NCI-H2171 treated with DMSO at 0.1 percent for 48 hours (cell line): ENCODE measurements at regions not wholly inside any gene's neighbourhood (a gene's known extent, or its start where the extent isn't known, plus 50 kb on each side); places are given as distances from the start of the nearest gene placed in this dataset.
A peak's percentile ranks its signal among the peaks of the same experiment; 100 is the strongest.

Source experiments
- DNase-seq: peaks from one replicate; lab custom pipeline; 2025; lab: John Stamatoyannopoulos, UW

DNA sequence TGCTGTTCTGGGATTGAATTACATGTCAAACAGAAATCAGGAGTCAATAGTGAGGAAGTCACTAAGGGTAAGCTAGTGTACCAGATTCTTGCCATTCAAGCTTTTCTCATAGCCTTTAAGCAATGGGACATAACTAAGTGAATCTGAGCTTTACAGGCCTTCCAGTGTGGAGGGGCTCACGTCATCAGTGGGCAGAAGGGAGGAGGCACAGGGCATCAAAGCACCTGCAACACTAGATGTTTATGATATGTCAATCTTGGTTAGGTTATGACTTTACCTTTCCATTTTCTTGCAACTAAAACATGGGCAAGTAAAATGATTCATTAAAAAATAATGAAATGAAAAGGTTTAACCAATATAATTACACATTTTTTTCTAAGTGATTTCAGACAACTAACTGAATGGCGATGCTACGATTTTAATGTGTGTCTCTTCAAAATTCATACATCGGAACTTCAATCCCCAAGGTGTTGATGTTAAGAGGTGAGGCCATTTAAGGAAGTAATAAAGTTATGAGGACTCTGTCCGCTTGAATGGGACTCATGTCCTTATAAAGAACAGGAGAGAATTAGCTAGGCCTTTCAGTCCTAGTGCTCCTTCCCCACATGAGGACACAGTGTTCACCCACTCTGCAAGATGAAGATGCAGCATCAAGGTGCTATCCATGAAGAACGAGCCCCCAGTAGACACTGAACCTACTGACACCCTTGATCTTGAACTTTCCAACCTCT, 1169.2 kb upstream of the NXPH2 start:
- no peak for DNase-seq

GRCh38 chr2:139946690-139947089, 1166.5 kb upstream of the NXPH2 start:
- DNase-seq, result no peak

DNA sequence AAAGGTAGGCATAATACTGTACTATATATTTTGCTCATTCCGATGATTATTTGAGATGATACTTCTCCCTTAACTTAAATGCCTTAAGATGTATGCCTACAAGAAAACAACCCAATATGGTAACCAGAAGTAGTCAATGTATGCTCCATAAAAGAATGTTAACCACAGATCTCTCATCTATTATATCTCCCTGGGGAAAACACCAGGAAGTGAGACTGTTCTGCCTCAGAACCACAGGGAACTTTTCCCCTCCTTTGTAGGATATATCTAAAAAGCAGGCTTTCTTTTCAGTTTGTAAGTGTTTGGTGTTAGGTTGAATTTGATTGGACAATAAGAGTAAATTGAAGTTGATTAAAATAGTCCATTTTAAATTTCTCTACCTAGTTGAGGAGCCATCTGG, 1160.5 kb upstream of the NXPH2 start:
- DNase-seq, result no peak

- no peak for DNase-seq
Measured at GRCh38 chr2:139925903-139926302, 1145.7 kb upstream of the NXPH2 start.

DNA sequence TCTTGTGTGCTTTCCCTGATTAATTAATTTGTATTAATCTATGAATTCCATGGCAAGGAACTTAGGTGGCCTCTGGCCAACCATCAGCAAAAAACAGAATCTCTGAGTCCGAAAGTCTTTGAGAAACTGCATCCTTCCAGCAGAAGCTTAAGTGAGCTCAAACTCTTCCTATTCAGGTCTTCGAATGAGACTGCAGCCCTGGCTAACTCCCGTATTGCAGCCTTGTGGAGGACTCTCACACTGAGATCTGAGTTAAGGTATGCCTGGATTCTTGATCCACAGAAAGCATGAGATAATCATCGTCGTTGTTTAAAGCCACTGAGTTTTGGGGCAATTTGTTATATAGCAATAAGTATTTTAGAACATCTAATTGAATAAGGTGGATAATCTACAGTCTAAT, 1143.9 kb upstream of the NXPH2 start:
- no peak for DNase-seq

- DNase-seq, result no peak
Measured at GRCh38 chr2:139918982-139919381, 1138.8 kb upstream of the NXPH2 start.

DNA sequence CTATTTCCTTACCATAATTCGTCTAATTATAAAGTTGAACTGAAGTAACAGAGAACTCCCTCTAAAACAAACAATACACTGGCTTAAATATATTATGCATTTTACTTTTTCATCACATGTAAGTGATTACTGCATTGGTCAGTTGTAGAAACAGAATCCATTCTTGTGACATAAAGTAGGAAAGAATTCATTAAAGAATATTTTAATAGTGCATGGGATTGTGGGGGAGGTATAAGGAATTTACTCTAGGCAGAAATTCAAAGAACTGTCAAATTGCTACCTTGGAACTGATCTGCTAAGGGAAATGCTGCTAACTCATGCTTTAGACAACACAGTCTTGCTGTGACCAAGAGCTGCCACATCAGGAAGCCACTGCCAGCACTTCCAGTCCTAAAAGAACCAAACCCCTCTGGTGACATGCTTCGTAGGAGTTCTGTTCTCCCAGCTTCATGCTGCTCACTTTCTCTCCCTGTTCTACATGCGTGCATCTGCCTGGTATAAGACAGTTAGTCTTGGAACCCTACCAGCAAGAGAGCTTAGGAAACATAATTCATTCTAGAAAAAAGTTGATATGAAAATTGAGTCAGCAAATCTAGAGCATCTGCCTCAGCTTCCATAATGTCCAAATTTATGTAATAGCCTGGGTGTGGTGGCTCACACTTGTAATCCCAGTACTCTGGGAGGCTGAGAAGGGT, 1137.6 kb upstream of the NXPH2 start:
- no peak for DNase-seq

DNA sequence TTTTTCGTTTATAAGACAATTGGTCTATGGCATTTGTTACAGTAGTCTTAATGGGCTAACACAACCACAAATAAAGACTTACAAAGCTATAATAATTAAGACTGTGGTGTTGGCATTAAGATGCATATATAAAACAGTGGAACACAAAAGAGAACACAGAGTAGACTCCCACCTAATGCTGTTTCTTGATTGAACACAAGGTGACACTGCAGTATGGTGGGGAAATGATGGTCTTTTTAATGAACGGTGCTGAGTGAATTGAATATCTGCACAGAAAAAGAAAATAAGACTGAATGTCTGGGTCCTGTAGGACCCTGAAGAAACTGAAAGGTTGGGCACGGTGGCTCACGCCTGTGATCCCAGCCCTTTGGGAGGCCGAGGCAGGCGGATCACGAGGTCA, 1136.6 kb upstream of the NXPH2 start:
- no peak for DNase-seq

- DNase-seq, result no peak
Measured at GRCh38 chr2:139911160-139911559, 1131.0 kb upstream of the NXPH2 start.

DNA sequence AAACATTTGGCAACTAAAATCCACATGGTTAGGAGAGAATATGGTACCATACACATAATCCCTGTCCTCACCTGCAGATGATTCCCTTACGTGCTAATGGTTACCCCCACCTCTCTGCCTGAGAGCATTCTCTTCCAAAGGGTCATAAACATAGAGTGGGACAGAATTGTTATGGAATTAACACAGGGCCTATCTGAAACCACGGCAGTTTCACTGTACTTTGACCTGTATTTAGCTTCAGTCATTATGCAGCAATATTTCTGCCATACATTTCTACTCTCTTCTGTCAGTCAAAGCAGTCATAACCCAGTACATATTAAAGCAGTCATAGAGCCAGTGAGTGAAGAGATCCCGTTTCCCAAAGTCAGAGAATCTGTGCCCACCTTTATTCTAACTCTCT, 1128.9 kb upstream of the NXPH2 start:
- no peak for DNase-seq

DNA sequence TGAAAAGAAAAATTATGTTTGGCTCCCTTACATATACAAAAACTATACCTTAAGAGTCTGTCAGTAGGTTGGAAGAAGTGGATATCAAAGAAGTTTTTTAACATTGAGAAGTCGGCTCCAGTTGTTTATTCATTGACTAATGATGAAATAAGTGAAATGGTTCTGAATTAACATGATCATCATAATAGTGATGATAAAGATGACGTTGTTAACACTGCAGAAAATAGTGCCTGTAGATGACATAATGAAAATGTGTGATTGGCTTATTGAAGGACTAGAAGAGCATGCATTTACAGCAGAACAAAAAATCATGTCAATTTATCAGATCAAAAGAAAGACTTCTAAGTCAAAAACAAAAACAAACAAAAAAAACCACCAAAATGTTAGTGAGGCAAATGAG, 1125.4 kb upstream of the NXPH2 start:
- no peak for DNase-seq

- no peak for DNase-seq
Measured at GRCh38 chr2:139891636-139892035, 1111.4 kb upstream of the NXPH2 start.

GRCh38 chr2:139885921-139886498, 1105.8 kb upstream of the NXPH2 start:
- DNase-seq, result no peak

DNA sequence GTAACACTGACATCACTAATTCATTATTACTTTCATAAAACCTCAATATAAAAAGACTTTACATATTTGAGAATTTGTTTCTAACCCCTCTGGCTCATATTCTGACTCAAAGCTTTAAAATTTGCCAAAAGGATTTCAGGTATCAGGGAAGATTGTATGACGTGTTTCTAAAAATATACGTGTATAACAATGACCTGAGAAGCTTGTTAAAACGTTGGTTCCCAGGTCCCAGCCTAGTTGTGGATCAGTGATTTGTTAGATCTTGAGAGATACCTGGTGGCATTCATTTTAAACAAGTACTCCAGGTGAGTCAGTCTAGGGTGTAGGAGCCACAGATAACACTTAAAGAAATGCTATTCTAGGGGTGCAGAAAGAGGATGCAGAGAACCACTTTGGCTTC, 1096.8 kb upstream of the NXPH2 start:
- no peak for DNase-seq

DNA sequence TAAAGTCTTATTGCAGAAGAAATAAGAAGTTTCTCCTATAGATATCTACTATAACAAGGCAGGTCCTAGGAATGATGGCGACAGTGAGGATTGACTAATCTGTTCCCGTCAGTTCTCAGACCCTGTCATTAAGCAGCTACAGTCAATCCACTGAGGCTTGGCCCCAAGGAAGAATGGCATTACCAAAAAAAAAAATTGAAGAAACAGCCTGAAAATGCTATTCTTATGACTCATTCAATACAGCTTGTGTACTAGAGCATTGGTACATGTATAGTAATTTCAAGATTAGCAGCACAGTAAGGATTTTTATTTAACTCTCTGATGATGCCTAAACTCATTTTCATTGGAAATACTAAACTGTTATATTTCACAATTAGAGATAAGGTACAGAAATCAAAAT, 1096.1 kb upstream of the NXPH2 start:
- no peak for DNase-seq

DNA sequence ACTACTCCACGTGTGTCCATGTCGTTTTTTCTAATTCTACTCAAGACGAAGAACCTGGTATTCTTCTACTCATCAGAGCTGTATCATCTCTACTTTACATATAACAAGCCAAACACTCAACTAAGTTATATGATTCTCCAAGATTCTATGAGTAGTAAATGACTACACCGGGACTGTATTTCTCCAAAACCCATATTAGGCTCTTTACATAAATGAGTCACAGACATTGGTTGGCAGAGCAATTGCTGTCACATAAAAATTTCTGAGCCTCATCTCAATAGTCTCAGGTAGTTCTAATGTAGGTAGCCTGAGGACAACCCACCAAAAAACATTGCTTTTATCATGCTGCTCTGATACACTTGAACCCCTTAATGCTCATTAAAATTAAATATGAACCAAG, 1092.3 kb upstream of the NXPH2 start:
- DNase-seq, result no peak

DNA sequence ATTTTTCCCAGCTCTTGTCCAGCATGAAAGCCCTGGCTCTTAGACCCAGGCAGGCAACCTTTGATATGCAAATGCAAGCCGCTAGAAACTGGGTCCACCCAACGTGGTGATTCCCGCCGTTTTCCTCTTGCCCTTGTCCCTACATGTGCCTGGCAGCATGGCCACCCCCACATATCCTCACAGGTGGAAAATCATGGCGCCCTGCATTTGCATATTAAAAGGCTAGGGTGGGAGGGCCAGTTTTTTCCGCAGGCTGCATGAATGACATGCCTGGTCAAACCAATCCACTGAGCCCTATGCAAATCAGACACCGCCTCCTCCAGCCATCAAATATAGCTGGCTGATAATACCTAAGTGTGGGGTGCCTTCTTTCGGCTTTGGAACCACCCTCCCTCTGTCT, 1091.8 kb upstream of the NXPH2 start:
- DNase-seq, result no peak

GRCh38 chr2:139867601-139868226, 1087.5 kb upstream of the NXPH2 start:
- DNase-seq, result no peak

- peak; percentile 25 for DNase-seq
Measured at GRCh38 chr2:139864821-139865302, 1084.7 kb upstream of the NXPH2 start.

DNA sequence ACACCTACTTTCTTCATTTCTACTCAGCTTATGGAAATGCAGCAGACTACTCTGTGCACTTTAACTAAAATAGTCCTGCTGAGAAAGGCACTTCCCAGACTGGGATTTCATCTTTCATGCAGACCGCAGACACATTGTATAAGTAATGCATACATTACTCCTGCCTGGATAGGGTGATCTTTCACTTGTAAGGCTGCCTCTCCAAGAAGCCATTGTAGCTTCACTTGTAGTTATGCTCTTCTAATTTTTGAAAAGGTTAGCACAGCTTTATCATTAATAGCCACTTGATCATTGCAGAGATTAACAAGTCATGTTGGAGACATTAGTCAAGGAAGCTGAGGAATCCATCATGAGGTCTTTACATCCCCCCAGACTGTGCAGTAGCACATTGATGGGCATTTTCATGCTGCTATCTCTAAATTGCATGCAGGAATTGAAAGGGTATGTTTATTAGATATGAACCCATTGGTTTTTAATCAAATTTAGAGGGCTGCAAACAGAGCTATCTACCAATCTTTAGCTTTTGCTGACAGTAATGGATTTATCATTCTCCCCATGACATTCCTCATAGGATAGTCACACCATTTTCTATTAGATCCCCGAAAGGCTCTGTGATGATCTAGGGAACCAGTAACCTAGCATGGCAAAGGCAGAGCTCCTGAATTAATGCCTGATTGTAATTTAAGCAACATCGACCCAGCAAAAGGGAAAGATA, 1074.7 kb upstream of the NXPH2 start:
- DNase-seq, result no peak

- DNase-seq, result no peak
Measured at GRCh38 chr2:139850254-139850890, 1070.2 kb upstream of the NXPH2 start.

GRCh38 chr2:139836769-139837168, 1056.6 kb upstream of the NXPH2 start:
- DNase-seq, result no peak
